Gastrocnemius medialis (tissue), 4 donors: ENCODE measurements at regions not wholly inside any gene's neighbourhood (a gene's known extent, or its start where the extent isn't known, plus 50 kb on each side); places are given as distances from the start of the nearest gene placed in this dataset.

Experiments used
- ATAC-seq, 2 donors: fragments of 150-250 bp; one replicate each; pipeline ENCODE4 v1.9.1; 2016
- DNase-seq, 2 donors: peaks; one replicate each; pipeline ENCODE4 v3.0.0-alpha.2; 2019
- H3K27ac ChIP-seq, 4 donors: fragments of 200-600 bp; sonication (generic); 1 replicate in 1 of 4; 2 replicates in 3 of 4; pipeline ENCODE4 v1.5.1; 2016 to 2018; ENCODE audit warnings: mild to moderate bottlenecking in 2 of 4, moderate library complexity in 1 of 4
- H3K27me3 ChIP-seq, 3 donors: fragments of 200-600 bp; sonication (generic) in 2 of 3; 1 replicate in 1 of 3; 2 replicates in 2 of 3; pipeline versions ENCODE4 v1.5.1 to v1.6.0; 2016 to 2019; ENCODE audit warnings: mild to moderate bottlenecking in 1 of 3, moderate library complexity in 1 of 3
- H3K36me3 ChIP-seq, 2 donors: fragments of 200-600 bp; sonication (generic) in 1 of 2; one replicate each; pipeline ENCODE4 v1.5.1; 2017 to 2018
- H3K4me1 ChIP-seq, 2 donors: fragments of 200-600 bp; sonication (generic) in 1 of 2; one replicate each; pipeline ENCODE4 v1.5.1; 2016 to 2017; ENCODE audit warnings: mild to moderate bottlenecking in 2 of 2
- H3K4me3 ChIP-seq, 4 donors: fragments of 200-600 bp; sonication (generic) in 3 of 4; 1 replicate in 1 of 4; 2 replicates in 3 of 4; pipeline ENCODE4 v1.5.1; 2016 to 2019; ENCODE audit warnings: mild to moderate bottlenecking in 2 of 4
- H3K9me3 ChIP-seq, 3 donors: fragments of 200-600 bp; sonication (generic) in 2 of 3; 1 replicate in 1 of 3; 2 replicates in 2 of 3; pipeline ENCODE4 v1.5.1; 2016 to 2019
- CTCF ChIP-seq, 5 experiments: fragments of 450-650 bp in 3 of 5; fragments of 200-600 bp in 2 of 5; sonication (generic) in 2 of 5; IDR thresholded peaks in 4 of 5; conservative IDR thresholded peaks in 1 of 5; 1 replicate in 4 of 5; 2 replicates in 1 of 5; pipeline ENCODE4 v1.5.1; 2016 to 2019; ENCODE audit warnings: antibody characterized with exemption in 5 of 5, mild to moderate bottlenecking in 3 of 5, moderate library complexity in 3 of 5
- POLR2A ChIP-seq, 2 donors: fragments of 450-650 bp; IDR thresholded peaks; one replicate each; pipeline ENCODE4 v1.6.1; 2017; ENCODE audit warnings: antibody characterized with exemption in 2 of 2, mild to moderate bottlenecking in 2 of 2, moderate library complexity in 2 of 2
- in situ Hi-C, 4 donors: fragments of 200-750 bp; cut with MboI; loops; one replicate each; pipeline versions ENCODE4 v1.15.0 to v1.8.0; 2017; ENCODE audit warnings: low sequenced_read_pairs in 4 of 4
- intact Hi-C: fragments of 100-400 bp; cut with DNase I; formaldehyde crosslinking; loops from one replicate; pipeline ENCODE4 v1.15.1; 2023; ENCODE audit warnings: low total_unique reads

DNA sequence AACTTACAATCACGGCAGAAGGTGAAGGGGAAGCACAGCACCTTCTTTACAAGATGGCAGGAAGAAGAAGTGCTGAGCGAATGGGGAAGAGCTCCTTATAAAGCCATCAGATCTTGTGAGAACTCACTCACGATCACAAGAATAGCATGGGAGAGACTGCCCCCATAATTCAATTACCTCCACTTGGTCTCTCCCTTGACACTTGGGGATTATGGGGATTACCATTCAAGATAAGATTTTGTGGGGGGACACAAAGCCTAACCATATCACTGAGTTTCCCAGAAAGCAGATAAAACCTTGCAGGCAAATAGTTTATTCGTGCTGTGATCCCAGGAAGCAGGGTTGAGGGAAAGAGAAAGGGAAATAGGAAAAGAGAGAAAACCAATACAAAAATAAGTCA is 69.0 kb upstream of the GYPA start:
- no peak overlapping the region for H3K27ac ChIP-seq
- intact Hi-C loops = no loop called here
- ATAC-seq (no peak), DNase-seq (no peak)
- H3K27me3 ChIP-seq = no peaks in the 10 kb centered on the region
- no peaks in the 10 kb centered on the region for H3K36me3 ChIP-seq
- H3K4me3 ChIP-seq = no peak overlapping the region
- in situ Hi-C loops = no loop called here
- H3K9me3 ChIP-seq = no peaks in the 10 kb centered on the region
- H3K4me1 ChIP-seq = no peaks in the 10 kb centered on the region
- no peak for TF ChIP-seq POLR2A (IDR thresholded peaks at IDR 0.05)
- TF ChIP-seq CTCF (IDR thresholded peaks at IDR 0.05 in 4 of 5, conservative IDR thresholded peaks at IDR 0.05 in 1 of 5) = no peak

- TF ChIP-seq POLR2A (IDR thresholded peaks at IDR 0.05) (no peak), CTCF (IDR thresholded peaks at IDR 0.05 in 4 of 5, conservative IDR thresholded peaks at IDR 0.05 in 1 of 5) (no peak)
- no peak for DNase-seq
- no peaks in the 10 kb centered on the region for H3K36me3 ChIP-seq
- in situ Hi-C loops = no loop called here
- no peak overlapping the region for H3K27ac ChIP-seq
- no peaks in the 10 kb centered on the region for H3K27me3 ChIP-seq
- no peaks in the 10 kb centered on the region for H3K4me1 ChIP-seq
- H3K4me3 ChIP-seq = no peak overlapping the region
- intact Hi-C loops = no loop called here
- no peaks in the 10 kb centered on the region for H3K9me3 ChIP-seq
- no peak for ATAC-seq
Measured at GRCh38 chr4:144213371-144213770, 72.9 kb upstream of the GYPA start.

- ATAC-seq (no peak), DNase-seq (no peak)
- no peak overlapping the region for H3K27ac ChIP-seq
- in situ Hi-C loops = no loop called here
- H3K4me1 ChIP-seq = no peaks in the 10 kb centered on the region
- no peak for TF ChIP-seq CTCF (IDR thresholded peaks at IDR 0.05 in 4 of 5, conservative IDR thresholded peaks at IDR 0.05 in 1 of 5)
- no peak for TF ChIP-seq POLR2A (IDR thresholded peaks at IDR 0.05)
- intact Hi-C loops = no loop called here
- H3K9me3 ChIP-seq = no peaks in the 10 kb centered on the region
- no peaks in the 10 kb centered on the region for H3K36me3 ChIP-seq
- no peak overlapping the region for H3K4me3 ChIP-seq
- H3K27me3 ChIP-seq = no peaks in the 10 kb centered on the region
Measured at GRCh38 chr4:144223149-144223548, 82.6 kb upstream of the GYPA start.

- Histone ChIP-seq H3K4me1 (no peaks in the 10 kb centered on the region), H3K9me3 (no peaks in the 10 kb centered on the region), H3K36me3 (no peaks in the 10 kb centered on the region), H3K27ac (no peak overlapping the region), H3K27me3 (no peaks in the 10 kb centered on the region), H3K4me3 (no peak overlapping the region)
- in situ Hi-C loops (no loop called here), intact Hi-C loops (no loop called here)
- TF ChIP-seq POLR2A (IDR thresholded peaks at IDR 0.05) (no peak), CTCF (IDR thresholded peaks at IDR 0.05 in 4 of 5, conservative IDR thresholded peaks at IDR 0.05 in 1 of 5) (no peak)
- DNase-seq (no peak), ATAC-seq (no peak)
Measured at GRCh38 chr4:144223661-144224060, 83.1 kb upstream of the GYPA start.

GRCh38 chr4:144259285-144259684 is 118.8 kb upstream of the GYPA start:
- no peak for TF ChIP-seq CTCF (IDR thresholded peaks at IDR 0.05 in 4 of 5, conservative IDR thresholded peaks at IDR 0.05 in 1 of 5)
- TF ChIP-seq POLR2A (IDR thresholded peaks at IDR 0.05) = no peak
- Histone ChIP-seq H3K27me3 (no peaks in the 10 kb centered on the region), H3K9me3 (no peaks in the 10 kb centered on the region), H3K4me3 (no peak overlapping the region), H3K27ac (no peak overlapping the region), H3K36me3 (no peaks in the 10 kb centered on the region), H3K4me1 (no peaks in the 10 kb centered on the region)
- intact Hi-C loops = no loop called here
- in situ Hi-C loops = no loop called here
- ATAC-seq = no peak
- DNase-seq = no peak
